HepG2 (cell line): ENCODE measurements at regions not wholly inside any gene's neighbourhood (a gene's known extent, or its start where the extent isn't known, plus 50 kb on each side); places are given as distances from the start of the nearest gene placed in this dataset.

ENCODE experiments used
- ATM ChIP-seq: fragments of 450-650 bp; IDR thresholded peaks from 2 replicates; pipeline ENCODE4 v1.7.1; 2017; ENCODE audit warnings: mild to moderate bottlenecking, borderline replicate concordance
- CBX5 ChIP-seq: sonication (generic); formaldehyde crosslinking; IDR thresholded peaks from 2 replicates; pipeline ENCODE4 v1.4.0; 2020; ENCODE audit warnings: missing genetic modification reagents, borderline replicate concordance
- CENPX ChIP-seq: sonication (generic); formaldehyde crosslinking; IDR thresholded peaks from 2 replicates; pipeline ENCODE4 v1.9.0; 2021; ENCODE audit warnings: mild to moderate bottlenecking, missing genetic modification reagents, moderate library complexity
- HOXA5 ChIP-seq: sonication (generic); formaldehyde crosslinking; IDR thresholded peaks from 2 replicates; pipeline ENCODE4 v1.4.0; 2020; ENCODE audit warnings: missing genetic modification reagents
- KDM1A ChIP-seq: IDR thresholded peaks from 2 replicates; pipeline ENCODE4 v1.6.1; 2016; ENCODE audit warnings: missing compliant biosample characterization
- MBD4 ChIP-seq: IDR thresholded peaks from 2 replicates; pipeline ENCODE4 v1.6.1; 2012; ENCODE audit warnings: low read length, inconsistent platforms, borderline replicate concordance
- MBNL3 ChIP-seq: fragments of 250-450 bp; sonication (Bioruptor Pico); conservative IDR thresholded peaks from 2 replicates; pipeline ENCODE4 v1.8.0; 2022; ENCODE audit warnings: mild to moderate bottlenecking, inconsistent platforms
- NCOA1 ChIP-seq: sonication (generic); formaldehyde crosslinking; IDR thresholded peaks from 2 replicates; pipeline ENCODE4 v1.9.0; 2021; ENCODE audit warnings: missing genetic modification reagents
- NFE2 ChIP-seq: sonication (generic); formaldehyde crosslinking; IDR thresholded peaks from 2 replicates; pipeline ENCODE4 v1.4.0; 2020; ENCODE audit warnings: missing genetic modification reagents
- PREB ChIP-seq: sonication (generic); formaldehyde crosslinking; IDR thresholded peaks from 2 replicates; pipeline ENCODE4 v1.4.0; 2020; ENCODE audit warnings: missing genetic modification reagents
- RCOR2 ChIP-seq: IDR thresholded peaks from 2 replicates; pipeline ENCODE4 v1.6.1; 2016; ENCODE audit warnings: missing biosample characterization, missing genetic modification reagents
- RELA ChIP-seq: sonication (generic); formaldehyde crosslinking; IDR thresholded peaks from 2 replicates; pipeline ENCODE4 v1.4.0; 2020; ENCODE audit warnings: missing genetic modification reagents
- SETDB1 ChIP-seq: sonication (generic); formaldehyde crosslinking; IDR thresholded peaks from 2 replicates; pipeline ENCODE4 v1.5.1; 2020; ENCODE audit warnings: missing genetic modification reagents, mild to moderate bottlenecking, borderline replicate concordance
- ZEB1 ChIP-seq: IDR thresholded peaks from 2 replicates; pipeline ENCODE4 v1.6.1; 2012; ENCODE audit warnings: mild to moderate bottlenecking, low read depth, inconsistent platforms; ENCODE audit not compliant: insufficient replicate concordance
- ZFP91 ChIP-seq: sonication (generic); formaldehyde crosslinking; IDR thresholded peaks from 2 replicates; pipeline ENCODE4 v1.9.0; 2022; ENCODE audit warnings: missing genetic modification reagents, mild to moderate bottlenecking, borderline replicate concordance
- ZNF225 ChIP-seq: sonication (generic); formaldehyde crosslinking; IDR thresholded peaks from 2 replicates; pipeline ENCODE4 v1.4.0; 2020; ENCODE audit warnings: mild to moderate bottlenecking, missing genetic modification reagents
- ZNF33B ChIP-seq: sonication (generic); formaldehyde crosslinking; IDR thresholded peaks from 2 replicates; pipeline ENCODE4 v1.5.1; 2020; ENCODE audit warnings: mild to moderate bottlenecking, missing genetic modification reagents
- ZNF619 ChIP-seq: sonication (generic); formaldehyde crosslinking; IDR thresholded peaks from 2 replicates; pipeline ENCODE4 v1.4.0; 2020; ENCODE audit warnings: mild to moderate bottlenecking, missing genetic modification reagents
- TF ChIP-seq, protein P1 (sequence below): sonication (generic); formaldehyde crosslinking; IDR thresholded peaks from 2 replicates; pipeline ENCODE4 v1.5.1; 2020; ENCODE audit warnings: mild to moderate bottlenecking, missing genetic modification reagents, borderline replicate concordance
- TF ChIP-seq, protein P2 (sequence below): sonication (generic); formaldehyde crosslinking; IDR thresholded peaks from 2 replicates; pipeline ENCODE4 v1.8.1; 2023; ENCODE audit warnings: missing genetic modification reagents, mild to moderate bottlenecking, borderline replicate concordance
- TF ChIP-seq, protein P3 (sequence below): sonication (generic); formaldehyde crosslinking; IDR thresholded peaks from 2 replicates; pipeline ENCODE4 v1.4.0; 2020; ENCODE audit warnings: missing genetic modification reagents, borderline replicate concordance

GRCh38 chr6:131519670-131520436 lies 53.2 kb upstream of the ARG1 start (continued):
- TF ChIP-seq, protein P1, sequence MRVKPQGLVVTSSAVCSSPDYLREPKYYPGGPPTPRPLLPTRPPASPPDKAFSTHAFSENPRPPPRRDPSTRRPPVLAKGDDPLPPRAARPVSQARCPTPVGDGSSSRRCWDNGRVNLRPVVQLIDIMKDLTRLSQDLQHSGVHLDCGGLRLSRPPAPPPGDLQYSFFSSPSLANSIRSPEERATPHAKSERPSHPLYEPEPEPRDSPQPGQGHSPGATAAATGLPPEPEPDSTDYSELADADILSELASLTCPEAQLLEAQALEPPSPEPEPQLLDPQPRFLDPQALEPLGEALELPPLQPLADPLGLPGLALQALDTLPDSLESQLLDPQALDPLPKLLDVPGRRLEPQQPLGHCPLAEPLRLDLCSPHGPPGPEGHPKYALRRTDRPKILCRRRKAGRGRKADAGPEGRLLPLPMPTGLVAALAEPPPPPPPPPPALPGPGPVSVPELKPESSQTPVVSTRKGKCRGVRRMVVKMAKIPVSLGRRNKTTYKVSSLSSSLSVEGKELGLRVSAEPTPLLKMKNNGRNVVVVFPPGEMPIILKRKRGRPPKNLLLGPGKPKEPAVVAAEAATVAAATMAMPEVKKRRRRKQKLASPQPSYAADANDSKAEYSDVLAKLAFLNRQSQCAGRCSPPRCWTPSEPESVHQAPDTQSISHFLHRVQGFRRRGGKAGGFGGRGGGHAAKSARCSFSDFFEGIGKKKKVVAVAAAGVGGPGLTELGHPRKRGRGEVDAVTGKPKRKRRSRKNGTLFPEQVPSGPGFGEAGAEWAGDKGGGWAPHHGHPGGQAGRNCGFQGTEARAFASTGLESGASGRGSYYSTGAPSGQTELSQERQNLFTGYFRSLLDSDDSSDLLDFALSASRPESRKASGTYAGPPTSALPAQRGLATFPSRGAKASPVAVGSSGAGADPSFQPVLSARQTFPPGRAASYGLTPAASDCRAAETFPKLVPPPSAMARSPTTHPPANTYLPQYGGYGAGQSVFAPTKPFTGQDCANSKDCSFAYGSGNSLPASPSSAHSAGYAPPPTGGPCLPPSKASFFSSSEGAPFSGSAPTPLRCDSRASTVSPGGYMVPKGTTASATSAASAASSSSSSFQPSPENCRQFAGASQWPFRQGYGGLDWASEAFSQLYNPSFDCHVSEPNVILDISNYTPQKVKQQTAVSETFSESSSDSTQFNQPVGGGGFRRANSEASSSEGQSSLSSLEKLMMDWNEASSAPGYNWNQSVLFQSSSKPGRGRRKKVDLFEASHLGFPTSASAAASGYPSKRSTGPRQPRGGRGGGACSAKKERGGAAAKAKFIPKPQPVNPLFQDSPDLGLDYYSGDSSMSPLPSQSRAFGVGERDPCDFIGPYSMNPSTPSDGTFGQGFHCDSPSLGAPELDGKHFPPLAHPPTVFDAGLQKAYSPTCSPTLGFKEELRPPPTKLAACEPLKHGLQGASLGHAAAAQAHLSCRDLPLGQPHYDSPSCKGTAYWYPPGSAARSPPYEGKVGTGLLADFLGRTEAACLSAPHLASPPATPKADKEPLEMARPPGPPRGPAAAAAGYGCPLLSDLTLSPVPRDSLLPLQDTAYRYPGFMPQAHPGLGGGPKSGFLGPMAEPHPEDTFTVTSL (CRISPR knock-in tag), result no peak
- TF ChIP-seq MBD4 (no peak), ATM (no peak), KDM1A (CRISPR knock-in tag) (no peak), ZNF619 (CRISPR knock-in tag) (no peak), CBX5 (CRISPR knock-in tag) (no peak), NFE2 (CRISPR knock-in tag) (no peak), ZEB1 (no peak), RELA (CRISPR knock-in tag) (no peak), ZNF33B (0 out of 2 replicates have a peak, but pooled peaks have one; percentile 46), NCOA1 (CRISPR knock-in tag) (no peak), SETDB1 (no peak), CENPX (CRISPR knock-in tag) (no peak), MBNL3 (CRISPR knock-in tag) (no peak), RCOR2 (no peak), ZFP91 (CRISPR knock-in tag) (no peak; the same call in 1 of the 2 replicates), PREB (no peak), HOXA5 (CRISPR knock-in tag) (no peak), ZNF225 (CRISPR knock-in tag) (no peak)
- TF ChIP-seq, protein P2, sequence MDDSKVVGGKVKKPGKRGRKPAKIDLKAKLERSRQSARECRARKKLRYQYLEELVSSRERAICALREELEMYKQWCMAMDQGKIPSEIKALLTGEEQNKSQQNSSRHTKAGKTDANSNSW, result no peak
- TF ChIP-seq, protein P3, sequence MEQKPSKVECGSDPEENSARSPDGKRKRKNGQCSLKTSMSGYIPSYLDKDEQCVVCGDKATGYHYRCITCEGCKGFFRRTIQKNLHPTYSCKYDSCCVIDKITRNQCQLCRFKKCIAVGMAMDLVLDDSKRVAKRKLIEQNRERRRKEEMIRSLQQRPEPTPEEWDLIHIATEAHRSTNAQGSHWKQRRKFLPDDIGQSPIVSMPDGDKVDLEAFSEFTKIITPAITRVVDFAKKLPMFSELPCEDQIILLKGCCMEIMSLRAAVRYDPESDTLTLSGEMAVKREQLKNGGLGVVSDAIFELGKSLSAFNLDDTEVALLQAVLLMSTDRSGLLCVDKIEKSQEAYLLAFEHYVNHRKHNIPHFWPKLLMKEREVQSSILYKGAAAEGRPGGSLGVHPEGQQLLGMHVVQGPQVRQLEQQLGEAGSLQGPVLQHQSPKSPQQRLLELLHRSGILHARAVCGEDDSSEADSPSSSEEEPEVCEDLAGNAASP (CRISPR knock-in tag), result no peak
